Brain microvascular endothelial cell (primary cell): ENCODE measurements at regions not wholly inside any gene's neighbourhood (a gene's known extent, or its start where the extent isn't known, plus 50 kb on each side); places are given as distances from the start of the nearest gene placed in this dataset.

Experiments
- DNase-seq: peaks from one replicate; pipeline ENCODE4 v3.0.0-alpha.2; 2020
- H3K27ac ChIP-seq: fragments of 250-450 bp; sonication (Bioruptor Pico); 2 replicates; pipeline ENCODE4 v1.5.1; 2020; ENCODE audit warnings: mild to moderate bottlenecking, moderate library complexity
- H3K27me3 ChIP-seq: fragments of 250-450 bp; sonication (Bioruptor Pico); replicated peaks from 2 replicates; pipeline ENCODE4 v1.5.1; 2020; ENCODE audit warnings: mild to moderate bottlenecking
- H3K36me3 ChIP-seq: fragments of 250-450 bp; sonication (Bioruptor Pico); replicated peaks from 2 replicates; pipeline ENCODE4 v1.5.1; 2020; ENCODE audit warnings: mild to moderate bottlenecking
- H3K4me3 ChIP-seq: 2 replicates; pipeline ENCODE4 v1.5.1; 2011; ENCODE audit warnings: low read depth, mild to moderate bottlenecking, control low read depth, low read length, moderate library complexity
- CTCF ChIP-seq: IDR thresholded peaks from 2 replicates; pipeline ENCODE4 v1.5.1; 2011; ENCODE audit warnings: low read depth, mild to moderate bottlenecking, moderate library complexity, low read length, control low read depth, inconsistent platforms; ENCODE audit errors: missing control alignments
- in situ Hi-C: cut with HindIII; loops from 2 replicates; pipeline ENCODE4 v1.10.0; 2017; ENCODE audit warnings: low sequenced_read_pairs, low pct_ligation_motif_present

- no peak for TF ChIP-seq CTCF
- DNase-seq, result no peak
- in situ Hi-C loops, result no loop called here
- no peaks in the 10 kb centered on the region for H3K36me3 ChIP-seq
- no peak overlapping the region for H3K4me3 ChIP-seq
- no peak overlapping the region for H3K27ac ChIP-seq
- no peaks in the 10 kb centered on the region for H3K27me3 ChIP-seq
These were observed 738.7 kb downstream of the C12orf50 start for GRCh38 chr12:87290505-87290904.

GRCh38 chr12:87283886-87284285 is 745.3 kb downstream of the C12orf50 start:
- TF ChIP-seq CTCF, result no peak

GRCh38 chr12:87283111-87283510 is 746.1 kb downstream of the C12orf50 start:
- in situ Hi-C loops, result no loop called here
- no peaks in the 10 kb centered on the region for H3K27me3 ChIP-seq
- H3K36me3 ChIP-seq, result no peaks in the 10 kb centered on the region
- no peak for DNase-seq
- no peak overlapping the region for H3K27ac ChIP-seq
- no peak for TF ChIP-seq CTCF
- no peak overlapping the region for H3K4me3 ChIP-seq

More at GRCh38 chr12:87283886-87284285, 745.3 kb downstream of the C12orf50 start:
- no peak for DNase-seq
- Histone ChIP-seq H3K36me3 (no peaks in the 10 kb centered on the region), H3K4me3 (no peak overlapping the region), H3K27me3 (no peaks in the 10 kb centered on the region), H3K27ac (no peak overlapping the region)
- in situ Hi-C loops, result no loop called here

GRCh38 chr12:87280893-87281292 is 748.3 kb downstream of the C12orf50 start:
- Histone ChIP-seq H3K27ac (no peak overlapping the region), H3K27me3 (no peaks in the 10 kb centered on the region), H3K36me3 (no peaks in the 10 kb centered on the region), H3K4me3 (no peak overlapping the region)
- TF ChIP-seq CTCF, result no peak
- in situ Hi-C loops, result no loop called here
- no peak for DNase-seq

- DNase-seq, result no peak
- no peaks in the 10 kb centered on the region for H3K27me3 ChIP-seq
- in situ Hi-C loops, result no loop called here
These were observed 748.8 kb downstream of the C12orf50 start for GRCh38 chr12:87280356-87280755.

More at GRCh38 chr12:87280356-87280755, 748.8 kb downstream of the C12orf50 start:
- no peak for TF ChIP-seq CTCF
- H3K36me3 ChIP-seq, result no peaks in the 10 kb centered on the region
- no peak overlapping the region for H3K4me3 ChIP-seq
- no peak overlapping the region for H3K27ac ChIP-seq
